IPS-NIHi7 (cell line): ENCODE measurements at regions not wholly inside any gene's neighbourhood (a gene's known extent, or its start where the extent isn't known, plus 50 kb on each side); places are given as distances from the start of the nearest gene placed in this dataset.
A peak's percentile ranks its signal among the peaks of the same experiment; 100 is the strongest.

Experiments
- DNase-seq: peaks from one replicate; pipeline ENCODE4 v3.0.0; 2012; ENCODE audit warnings: mixed read lengths; ENCODE audit errors: extremely low spot score

GRCh38 chr12:30021051-30021833 lies 237.5 kb upstream of the TMTC1 start:
- no peak for DNase-seq

- no peak for DNase-seq
These were observed 235.8 kb upstream of the TMTC1 start for GRCh38 chr12:30019366-30020140.

- DNase-seq: no peak
These were observed 232.9 kb upstream of the TMTC1 start for GRCh38 chr12:30016540-30017055.

- DNase-seq: peak; percentile 22
These were observed 232.0 kb upstream of the TMTC1 start for GRCh38 chr12:30015631-30016337.

- DNase-seq: no peak
These were observed 231.2 kb upstream of the TMTC1 start for GRCh38 chr12:30014991-30015390.

GRCh38 chr12:30012816-30013450 lies 229.2 kb upstream of the TMTC1 start:
- peak; percentile 71 for DNase-seq

- no peak for DNase-seq
These were observed 226.6 kb upstream of the TMTC1 start for GRCh38 chr12:30010071-30011052.

- no peak for DNase-seq
These were observed 222.3 kb upstream of the TMTC1 start for GRCh38 chr12:30006021-30006420.

- DNase-seq: no peak
These were observed 219.6 kb upstream of the TMTC1 start for GRCh38 chr12:30003321-30003720.

GRCh38 chr12:30002677-30003076 lies 218.9 kb upstream of the TMTC1 start:
- DNase-seq: no peak

GRCh38 chr12:30000401-30000800 lies 216.7 kb upstream of the TMTC1 start:
- DNase-seq: no peak

- DNase-seq: no peak
These were observed 213.3 kb upstream of the TMTC1 start for GRCh38 chr12:29996993-29997392.

GRCh38 chr12:29992366-29992765 lies 208.6 kb upstream of the TMTC1 start:
- DNase-seq: no peak

- DNase-seq: no peak
These were observed 208.2 kb upstream of the TMTC1 start for GRCh38 chr12:29991924-29992323.

- DNase-seq: no peak
These were observed 207.2 kb upstream of the TMTC1 start for GRCh38 chr12:29990971-29991370.

- no peak for DNase-seq
These were observed 200.1 kb upstream of the TMTC1 start for GRCh38 chr12:29983851-29984250.

- no peak for DNase-seq
These were observed 196.6 kb upstream of the TMTC1 start for GRCh38 chr12:29980304-29980703.

- no peak for DNase-seq
These were observed 187.7 kb upstream of the TMTC1 start for GRCh38 chr12:29971446-29971845.

- DNase-seq: no peak
These were observed 186.8 kb upstream of the TMTC1 start for GRCh38 chr12:29970501-29970900.

GRCh38 chr12:29962276-29963035 lies 178.7 kb upstream of the TMTC1 start:
- DNase-seq: no peak
